ENCODE measurements at regions not wholly inside any gene's neighbourhood (a gene's known extent, or its start where the extent isn't known, plus 50 kb on each side); places are given as distances from the start of the nearest gene placed in this dataset.
A peak's percentile ranks its signal among the peaks of the same experiment; 100 is the strongest.

DNA sequence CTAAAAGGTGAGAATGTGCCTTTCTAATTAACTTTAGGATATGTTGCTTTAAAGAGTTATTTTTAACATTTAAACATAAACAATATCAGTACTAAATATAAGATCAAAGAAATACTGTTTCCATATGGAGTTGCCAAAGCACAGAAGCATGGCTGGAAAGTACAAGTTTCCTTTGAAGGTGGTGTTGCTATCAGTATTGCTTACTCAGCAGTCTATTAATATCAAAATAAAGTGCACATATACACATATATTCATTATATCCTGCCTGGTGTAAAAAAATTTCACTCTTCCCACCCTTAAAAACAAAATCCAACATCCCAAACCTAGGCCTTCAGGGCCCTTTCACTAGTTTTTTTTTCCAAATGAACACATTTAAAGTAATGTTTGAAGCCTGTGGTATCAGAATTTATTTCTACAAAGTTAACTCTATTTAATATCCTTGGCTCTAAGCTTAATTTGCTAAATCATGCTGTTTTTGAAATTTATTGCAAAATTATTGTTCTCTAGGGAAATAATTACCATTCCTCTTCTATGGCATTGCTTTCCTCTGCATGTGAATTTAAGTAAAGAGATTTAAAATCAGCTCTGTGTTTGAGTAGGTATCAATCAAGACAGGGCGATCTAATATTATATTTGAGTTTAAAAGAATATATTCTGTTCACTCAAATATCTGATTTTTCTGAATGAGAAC lies 192.7 kb upstream of the MEIS1 start:
- Histone ChIP-seq H2BK120ac (ENCODE audit: low read depth, low read length) (no peak overlapping the region), H3K36me3 (ENCODE audit: control insufficient read depth, insufficient read depth, low read length) (no peaks in the 10 kb centered on the region), H3K4ac (ENCODE audit: low read depth, low read length) (no peak overlapping the region), H3K18ac (ENCODE audit: low read length) (no peak overlapping the region), H3K27ac (ENCODE audit: low read depth, low read length) (no peak overlapping the region), H4K5ac (ENCODE audit: low read length) (no peak overlapping the region), H3K23ac (ENCODE audit: low read length) (no peak overlapping the region), H3K4me2 (ENCODE audit: low read length) (no peak overlapping the region), H3K9ac (ENCODE audit: low read length) (no peak overlapping the region), H2AK5ac (ENCODE audit: low read length) (no peak overlapping the region), H4K8ac (ENCODE audit: low read depth, low read length) (no peak overlapping the region), H3K79me1 (ENCODE audit: low read length) (no peaks in the 10 kb centered on the region), H3K4me1 (ENCODE audit: control insufficient read depth, low read depth, low read length) (no peaks in the 10 kb centered on the region), H2BK5ac (ENCODE audit: low read length) (no peak overlapping the region), H3K27me3 (ENCODE audit: insufficient read depth, low read length, poor library complexity) (no peaks in the 10 kb centered on the region), H2BK15ac (replicated peaks; ENCODE audit: low read depth) (no peak overlapping the region), H3K4me3 (ENCODE audit: low read length) (no peak overlapping the region), H3K56ac (ENCODE audit: low read length) (no peak overlapping the region), H3K79me2 (ENCODE audit: control insufficient read depth, insufficient read depth, low read length) (no peaks in the 10 kb centered on the region)
- no CpG with 5 or more reads among the region's 1 CpG for whole genome bisulfite sequencing (ENCODE audit: extremely low coverage, insufficient coverage, low lambda C conversion rate)
- DNase-seq, result no peak

DNA sequence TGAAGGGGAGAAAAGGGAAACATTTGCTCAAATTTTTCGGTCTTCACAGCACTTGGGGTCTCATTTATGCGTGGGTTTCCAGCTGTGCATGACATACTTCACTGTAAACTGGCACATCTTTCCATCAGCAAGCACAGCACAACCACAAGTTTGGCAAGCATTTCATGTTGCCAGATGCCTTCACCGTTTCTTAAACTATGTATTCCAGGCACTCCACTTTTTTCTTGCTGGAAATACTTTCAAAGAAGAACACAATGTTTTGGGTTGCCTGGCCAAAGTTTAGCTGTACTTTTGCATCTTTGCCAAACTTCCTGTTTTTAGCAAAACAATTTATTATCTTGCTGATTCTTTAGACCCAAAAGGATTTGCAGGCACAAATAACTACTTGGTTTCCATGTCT lies 194.6 kb upstream of the MEIS1 start:
- H3K27ac ChIP-seq (ENCODE audit: low read depth, low read length), result no peak overlapping the region
- no peaks in the 10 kb centered on the region for H3K79me1 ChIP-seq (ENCODE audit: low read length)
- H3K4ac ChIP-seq (ENCODE audit: low read depth, low read length), result no peak overlapping the region
- H3K36me3 ChIP-seq (ENCODE audit: control insufficient read depth, insufficient read depth, low read length), result no peaks in the 10 kb centered on the region
- no peak overlapping the region for H3K56ac ChIP-seq (ENCODE audit: low read length)
- H3K27me3 ChIP-seq (ENCODE audit: insufficient read depth, low read length, poor library complexity), result no peaks in the 10 kb centered on the region
- no peaks in the 10 kb centered on the region for H3K79me2 ChIP-seq (ENCODE audit: control insufficient read depth, insufficient read depth, low read length)
- H3K4me1 ChIP-seq (ENCODE audit: control insufficient read depth, low read depth, low read length), result no peaks in the 10 kb centered on the region
- no peak overlapping the region for H4K8ac ChIP-seq (ENCODE audit: low read depth, low read length)
- no peak overlapping the region for H2BK120ac ChIP-seq (ENCODE audit: low read depth, low read length)
- no peak overlapping the region for H2BK15ac ChIP-seq (replicated peaks; ENCODE audit: low read depth)
- H3K18ac ChIP-seq (ENCODE audit: low read length), result no peak overlapping the region
- no peak overlapping the region for H3K4me3 ChIP-seq (ENCODE audit: low read length)
- no CpG with 5 or more reads among the region's 3 CpGs for WGBS (ENCODE audit: extremely low coverage, insufficient coverage, low lambda C conversion rate)
- H2AK5ac ChIP-seq (ENCODE audit: low read length), result no peak overlapping the region
- H3K23ac ChIP-seq (ENCODE audit: low read length), result no peak overlapping the region
- H4K5ac ChIP-seq (ENCODE audit: low read length), result no peak overlapping the region
- H3K4me2 ChIP-seq (ENCODE audit: low read length), result no peak overlapping the region
- DNase-seq, result no peak
- H3K9ac ChIP-seq (ENCODE audit: low read length), result no peak overlapping the region
- no peak overlapping the region for H2BK5ac ChIP-seq (ENCODE audit: low read length)

- Histone ChIP-seq H2AK5ac (ENCODE audit: low read length) (no peak overlapping the region), H3K4me2 (ENCODE audit: low read length) (no peak overlapping the region), H3K18ac (ENCODE audit: low read length) (no peak overlapping the region), H3K27ac (ENCODE audit: low read depth, low read length) (no peak overlapping the region), H3K4me3 (ENCODE audit: low read length) (no peak overlapping the region), H3K27me3 (ENCODE audit: insufficient read depth, low read length, poor library complexity) (no peaks in the 10 kb centered on the region), H3K9ac (ENCODE audit: low read length) (no peak overlapping the region), H3K23ac (ENCODE audit: low read length) (no peak overlapping the region), H2BK120ac (ENCODE audit: low read depth, low read length) (no peak overlapping the region), H2BK5ac (ENCODE audit: low read length) (no peak overlapping the region), H3K4me1 (ENCODE audit: control insufficient read depth, low read depth, low read length) (no peaks in the 10 kb centered on the region), H3K36me3 (ENCODE audit: control insufficient read depth, insufficient read depth, low read length) (no peaks in the 10 kb centered on the region), H3K4ac (ENCODE audit: low read depth, low read length) (no peak overlapping the region), H4K5ac (ENCODE audit: low read length) (no peak overlapping the region), H3K56ac (ENCODE audit: low read length) (no peak overlapping the region), H3K79me2 (ENCODE audit: control insufficient read depth, insufficient read depth, low read length) (no peaks in the 10 kb centered on the region), H4K8ac (ENCODE audit: low read depth, low read length) (no peak overlapping the region), H3K79me1 (ENCODE audit: low read length) (no peaks in the 10 kb centered on the region), H2BK15ac (replicated peaks; ENCODE audit: low read depth) (no peak overlapping the region)
- DNase-seq, result no peak
- no CpG with 5 or more reads among the region's 7 CpGs for WGBS (ENCODE audit: extremely low coverage, insufficient coverage, low lambda C conversion rate)
Observed at GRCh38 chr2:66239655-66240054, 195.3 kb upstream of the MEIS1 start.

- H3K27ac ChIP-seq (ENCODE audit: low read depth, low read length), result no peak overlapping the region
- H3K23ac ChIP-seq (ENCODE audit: low read length), result peak overlapping the region; percentile 59
- H3K79me1 ChIP-seq (ENCODE audit: low read length), result no peaks in the 10 kb centered on the region
- peak overlapping the region; percentile 9 for H2AK5ac ChIP-seq (ENCODE audit: low read length)
- no peak for DNase-seq
- H3K18ac ChIP-seq (ENCODE audit: low read length), result no peak overlapping the region
- no peak overlapping the region for H4K5ac ChIP-seq (ENCODE audit: low read length)
- H3K9ac ChIP-seq (ENCODE audit: low read length), result no peak overlapping the region
- no peak overlapping the region for H4K8ac ChIP-seq (ENCODE audit: low read depth, low read length)
- WGBS (ENCODE audit: extremely low coverage, insufficient coverage, low lambda C conversion rate), result no CpG with 5 or more reads among the region's 6 CpGs
- no peak overlapping the region for H2BK5ac ChIP-seq (ENCODE audit: low read length)
- H3K79me2 ChIP-seq (ENCODE audit: control insufficient read depth, insufficient read depth, low read length), result no peaks in the 10 kb centered on the region
- H3K27me3 ChIP-seq (ENCODE audit: insufficient read depth, low read length, poor library complexity), result no peaks in the 10 kb centered on the region
- no peak overlapping the region for H3K4ac ChIP-seq (ENCODE audit: low read depth, low read length)
- no peaks in the 10 kb centered on the region for H3K36me3 ChIP-seq (ENCODE audit: control insufficient read depth, insufficient read depth, low read length)
- no peak overlapping the region for H3K56ac ChIP-seq (ENCODE audit: low read length)
- no peaks in the 10 kb centered on the region for H3K4me1 ChIP-seq (ENCODE audit: control insufficient read depth, low read depth, low read length)
- no peak overlapping the region for H2BK15ac ChIP-seq (replicated peaks; ENCODE audit: low read depth)
- H3K4me3 ChIP-seq (ENCODE audit: low read length), result no peak overlapping the region
- H3K4me2 ChIP-seq (ENCODE audit: low read length), result no peak overlapping the region
- H2BK120ac ChIP-seq (ENCODE audit: low read depth, low read length), result no peak overlapping the region
Observed at GRCh38 chr2:66237803-66238379, 197.0 kb upstream of the MEIS1 start.

- DNase-seq, result no peak
- WGBS (ENCODE audit: extremely low coverage, insufficient coverage, low lambda C conversion rate), result no CpG with 5 or more reads among the region's 18 CpGs
- H3K27me3 ChIP-seq (ENCODE audit: insufficient read depth, low read length, poor library complexity), result no peaks in the 10 kb centered on the region
- H3K9ac ChIP-seq (ENCODE audit: low read length), result no peak overlapping the region
- H3K36me3 ChIP-seq (ENCODE audit: control insufficient read depth, insufficient read depth, low read length), result no peaks in the 10 kb centered on the region
- no peak overlapping the region for H3K18ac ChIP-seq (ENCODE audit: low read length)
- H3K27ac ChIP-seq (ENCODE audit: low read depth, low read length), result no peak overlapping the region
- no peak overlapping the region for H2BK15ac ChIP-seq (replicated peaks; ENCODE audit: low read depth)
- no peak overlapping the region for H3K4me3 ChIP-seq (ENCODE audit: low read length)
- no peak overlapping the region for H2BK120ac ChIP-seq (ENCODE audit: low read depth, low read length)
- H3K56ac ChIP-seq (ENCODE audit: low read length), result peak overlapping the region; percentile 17
- no peak overlapping the region for H4K8ac ChIP-seq (ENCODE audit: low read depth, low read length)
- H4K5ac ChIP-seq (ENCODE audit: low read length), result no peak overlapping the region
- H2AK5ac ChIP-seq (ENCODE audit: low read length), result no peak overlapping the region
- no peak overlapping the region for H2BK5ac ChIP-seq (ENCODE audit: low read length)
- no peak overlapping the region for H3K4me2 ChIP-seq (ENCODE audit: low read length)
- no peaks in the 10 kb centered on the region for H3K79me1 ChIP-seq (ENCODE audit: low read length)
- H3K79me2 ChIP-seq (ENCODE audit: control insufficient read depth, insufficient read depth, low read length), result no peaks in the 10 kb centered on the region
- H3K4me1 ChIP-seq (ENCODE audit: control insufficient read depth, low read depth, low read length), result no peaks in the 10 kb centered on the region
- no peak overlapping the region for H3K4ac ChIP-seq (ENCODE audit: low read depth, low read length)
- no peak overlapping the region for H3K23ac ChIP-seq (ENCODE audit: low read length)
Observed at GRCh38 chr2:66236816-66237802, 197.8 kb upstream of the MEIS1 start.

Data from mesendoderm (in vitro differentiated cells).